ENCODE measurements at regions not wholly inside any gene's neighbourhood (a gene's known extent, or its start where the extent isn't known, plus 50 kb on each side); places are given as distances from the start of the nearest gene placed in this dataset.

DNA sequence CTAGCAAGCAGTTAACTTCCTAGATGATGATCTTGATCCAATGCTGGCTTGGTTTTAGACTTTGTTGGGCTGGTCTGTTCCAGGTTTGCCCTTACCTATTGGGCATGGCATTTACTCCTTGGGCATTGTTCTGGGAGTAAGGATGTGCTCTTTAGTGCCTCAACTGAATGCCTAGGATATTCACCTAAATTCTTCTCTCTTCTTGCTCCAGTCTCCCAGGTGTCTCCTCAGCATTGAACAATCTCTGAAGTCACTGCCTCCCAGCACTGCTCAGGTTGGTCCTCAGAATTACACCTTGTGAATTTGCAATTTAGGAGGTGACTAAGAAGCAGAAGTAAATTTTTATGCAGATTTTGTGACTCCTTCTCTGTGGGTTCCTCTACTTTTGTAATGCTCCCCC is 307.7 kb upstream of the COL3A1 start:
- Histone ChIP-seq H3K27me3 (replicated peaks in 2 of 5; ENCODE audit: control insufficient read depth in 4 of 5, insufficient read depth in 5 of 5, low read length in 4 of 5) (no peaks in the 10 kb centered on the region), H3K27ac (ENCODE audit: insufficient read depth in 1 of 2, low read depth in 1 of 2, low read length in 2 of 2, poor library complexity in 1 of 2, severe bottlenecking in 2 of 2) (no peak overlapping the region), H3K4me3 (ENCODE audit: control insufficient read depth in 1 of 7, extremely low read depth in 1 of 7, insufficient read depth in 4 of 7, low read depth in 2 of 7, low read length in 6 of 7) (no peak overlapping the region), H3K9me3 (ENCODE audit: control extremely low read depth in 1 of 5, control insufficient read depth in 4 of 5, insufficient read depth in 2 of 5, low read depth in 1 of 5, low read length in 4 of 5) (no peaks in the 10 kb centered on the region), H3K4me1 (ENCODE audit: control extremely low read depth in 1 of 4, control insufficient read depth in 4 of 4, insufficient read depth in 4 of 4, low read length in 3 of 4) (no peaks in the 10 kb centered on the region), H3K36me3 (ENCODE audit: control insufficient read depth in 4 of 4, insufficient read depth in 4 of 4, low read length in 3 of 4) (no peaks in the 10 kb centered on the region)
- DNase-seq = no peak
- ChIA-PET POLR2A (no interaction called here), CTCF (no interaction called here)

DNA sequence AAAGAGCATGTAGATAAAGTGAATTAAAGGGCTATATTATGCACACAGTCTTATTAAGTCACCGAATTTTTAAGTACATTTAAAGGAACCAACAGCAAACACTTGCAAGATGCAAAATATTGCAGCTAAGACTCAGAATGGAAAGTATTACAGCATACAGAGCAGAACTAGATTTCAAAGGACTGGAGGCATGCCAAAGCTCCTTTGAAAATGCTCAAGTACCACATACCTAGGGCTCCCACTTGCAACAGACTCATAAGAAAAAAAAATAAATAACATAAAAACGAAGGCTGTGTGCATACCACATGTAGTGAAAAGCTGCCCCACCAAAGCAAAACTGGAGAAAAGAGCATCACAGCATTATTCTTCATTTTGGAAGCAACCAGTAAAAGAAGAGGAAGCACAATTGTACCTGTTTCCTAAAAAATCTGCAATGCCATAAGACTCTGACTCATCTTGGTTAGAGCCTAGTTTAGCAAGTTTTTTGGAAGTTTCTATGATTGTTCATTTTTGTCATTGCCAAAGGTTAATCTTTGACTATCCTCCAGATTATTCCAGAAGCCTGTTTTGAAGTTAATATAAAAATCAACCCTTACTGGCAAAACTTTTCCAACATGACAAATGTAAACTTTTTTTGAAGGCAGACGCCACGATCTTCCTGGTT is 306.0 kb upstream of the COL3A1 start:
- CTCF ChIA-PET = no interaction called here
- Histone ChIP-seq H3K27ac (ENCODE audit: insufficient read depth in 1 of 2, low read depth in 1 of 2, low read length in 2 of 2, poor library complexity in 1 of 2, severe bottlenecking in 2 of 2) (no peak overlapping the region), H3K9me3 (ENCODE audit: control extremely low read depth in 1 of 5, control insufficient read depth in 4 of 5, insufficient read depth in 2 of 5, low read depth in 1 of 5, low read length in 4 of 5) (no peaks in the 10 kb centered on the region), H3K36me3 (ENCODE audit: control insufficient read depth in 4 of 4, insufficient read depth in 4 of 4, low read length in 3 of 4) (no peaks in the 10 kb centered on the region), H3K27me3 (replicated peaks in 2 of 5; ENCODE audit: control insufficient read depth in 4 of 5, insufficient read depth in 5 of 5, low read length in 4 of 5) (no peaks in the 10 kb centered on the region), H3K4me3 (ENCODE audit: control insufficient read depth in 1 of 7, extremely low read depth in 1 of 7, insufficient read depth in 4 of 7, low read depth in 2 of 7, low read length in 6 of 7) (no peak overlapping the region), H3K4me1 (ENCODE audit: control extremely low read depth in 1 of 4, control insufficient read depth in 4 of 4, insufficient read depth in 4 of 4, low read length in 3 of 4) (no peaks in the 10 kb centered on the region)
- 86% methylated on average over 1 of the region's 4 CpGs for WGBS (ENCODE audit: insufficient coverage)
- DNase-seq = no peak
- POLR2A ChIA-PET = no interaction called here

DNA sequence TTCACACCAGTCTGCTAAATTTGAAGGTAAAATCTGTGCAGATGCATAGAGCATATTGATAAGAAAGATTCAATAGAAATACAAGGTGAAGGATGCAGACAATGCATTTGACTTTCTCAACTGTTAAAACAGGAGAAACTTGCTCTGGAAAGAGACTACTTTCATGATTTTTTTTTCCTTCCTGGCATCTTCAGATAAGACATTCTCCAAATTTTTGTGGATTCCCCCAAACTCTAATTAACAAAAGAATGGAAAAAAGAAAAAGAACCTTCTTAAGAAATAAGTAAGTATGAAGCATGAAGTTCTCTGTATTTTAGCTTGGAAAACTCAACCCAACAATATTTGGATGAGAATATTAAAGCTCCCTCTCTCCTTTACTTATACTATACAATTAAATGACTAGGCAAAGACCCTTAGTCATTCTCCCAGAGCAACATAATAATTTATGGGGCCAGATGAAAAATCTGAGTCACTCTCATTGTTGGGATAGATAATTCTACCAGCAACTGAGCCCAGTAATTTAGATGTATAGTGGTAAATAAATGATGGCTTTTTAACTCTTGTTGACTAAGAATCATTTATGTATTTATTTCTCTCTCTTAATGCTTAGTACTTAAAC is 298.7 kb upstream of the COL3A1 start:
- no peaks in the 10 kb centered on the region for H3K36me3 ChIP-seq (ENCODE audit: control insufficient read depth in 4 of 4, insufficient read depth in 4 of 4, low read length in 3 of 4)
- no peak for DNase-seq
- no peak overlapping the region for H3K27ac ChIP-seq (ENCODE audit: insufficient read depth in 1 of 2, low read depth in 1 of 2, low read length in 2 of 2, poor library complexity in 1 of 2, severe bottlenecking in 2 of 2)
- POLR2A ChIA-PET = no interaction called here
- H3K4me3 ChIP-seq (ENCODE audit: control insufficient read depth in 1 of 7, extremely low read depth in 1 of 7, insufficient read depth in 4 of 7, low read depth in 2 of 7, low read length in 6 of 7) = no peak overlapping the region
- no peaks in the 10 kb centered on the region for H3K27me3 ChIP-seq (replicated peaks in 2 of 5; ENCODE audit: control insufficient read depth in 4 of 5, insufficient read depth in 5 of 5, low read length in 4 of 5)
- H3K4me1 ChIP-seq (ENCODE audit: control extremely low read depth in 1 of 4, control insufficient read depth in 4 of 4, insufficient read depth in 4 of 4, low read length in 3 of 4) = no peaks in the 10 kb centered on the region
- CTCF ChIA-PET = no interaction called here
- H3K9me3 ChIP-seq (ENCODE audit: control extremely low read depth in 1 of 5, control insufficient read depth in 4 of 5, insufficient read depth in 2 of 5, low read depth in 1 of 5, low read length in 4 of 5) = no peaks in the 10 kb centered on the region

DNA sequence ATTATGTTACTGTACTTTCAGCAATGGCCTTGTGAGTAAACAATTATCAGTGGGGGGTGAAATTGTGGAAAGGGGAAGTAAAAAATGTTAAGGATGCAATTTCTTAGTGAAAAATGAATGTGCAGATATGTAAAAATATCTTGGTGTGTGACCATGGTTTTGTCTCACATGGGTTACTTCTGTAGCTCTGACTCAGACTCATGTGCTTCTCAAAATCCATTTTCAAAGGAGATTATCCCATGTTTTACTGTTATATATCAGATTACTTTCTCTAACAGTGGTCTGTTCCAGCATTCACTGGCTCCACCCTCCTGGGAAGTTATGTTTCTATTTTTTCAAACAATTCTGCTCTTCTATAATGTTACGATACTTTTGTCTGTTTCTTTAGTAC is 298.2 kb upstream of the COL3A1 start:
- DNase-seq = no peak

DNA sequence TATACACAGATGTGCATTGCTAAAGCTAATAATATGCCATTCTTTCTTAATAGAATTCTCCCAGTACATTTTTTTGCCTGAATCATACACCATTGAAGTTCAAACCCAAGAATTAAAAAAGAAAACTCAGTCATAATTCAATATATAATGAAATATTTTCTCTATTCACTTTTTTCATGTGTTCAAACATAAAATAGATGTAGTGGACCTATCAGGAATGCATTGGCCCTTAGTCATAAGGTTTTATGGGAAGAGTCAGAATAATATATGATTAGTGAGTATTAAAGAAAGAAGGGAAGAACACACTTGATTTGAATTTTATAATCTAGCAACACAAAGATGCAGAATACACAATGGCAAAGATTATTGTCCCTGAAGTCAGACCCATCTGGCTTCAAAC is 297.0 kb upstream of the COL3A1 start:
- Histone ChIP-seq H3K36me3 (ENCODE audit: control insufficient read depth in 4 of 4, insufficient read depth in 4 of 4, low read length in 3 of 4) (no peaks in the 10 kb centered on the region), H3K27ac (ENCODE audit: insufficient read depth in 1 of 2, low read depth in 1 of 2, low read length in 2 of 2, poor library complexity in 1 of 2, severe bottlenecking in 2 of 2) (no peak overlapping the region), H3K9me3 (ENCODE audit: control extremely low read depth in 1 of 5, control insufficient read depth in 4 of 5, insufficient read depth in 2 of 5, low read depth in 1 of 5, low read length in 4 of 5) (no peaks in the 10 kb centered on the region), H3K4me1 (ENCODE audit: control extremely low read depth in 1 of 4, control insufficient read depth in 4 of 4, insufficient read depth in 4 of 4, low read length in 3 of 4) (no peaks in the 10 kb centered on the region), H3K4me3 (ENCODE audit: control insufficient read depth in 1 of 7, extremely low read depth in 1 of 7, insufficient read depth in 4 of 7, low read depth in 2 of 7, low read length in 6 of 7) (no peak overlapping the region), H3K27me3 (replicated peaks in 2 of 5; ENCODE audit: control insufficient read depth in 4 of 5, insufficient read depth in 5 of 5, low read length in 4 of 5) (no peaks in the 10 kb centered on the region)
- POLR2A ChIA-PET = no interaction called here
- CTCF ChIA-PET = no interaction called here
- no peak for DNase-seq

More for the DNA sequence above, 298.2 kb upstream of the COL3A1 start:
- POLR2A ChIA-PET = no interaction called here
- Histone ChIP-seq H3K27me3 (replicated peaks in 2 of 5; ENCODE audit: control insufficient read depth in 4 of 5, insufficient read depth in 5 of 5, low read length in 4 of 5) (no peaks in the 10 kb centered on the region), H3K4me3 (ENCODE audit: control insufficient read depth in 1 of 7, extremely low read depth in 1 of 7, insufficient read depth in 4 of 7, low read depth in 2 of 7, low read length in 6 of 7) (no peak overlapping the region), H3K9me3 (ENCODE audit: control extremely low read depth in 1 of 5, control insufficient read depth in 4 of 5, insufficient read depth in 2 of 5, low read depth in 1 of 5, low read length in 4 of 5) (no peaks in the 10 kb centered on the region), H3K4me1 (ENCODE audit: control extremely low read depth in 1 of 4, control insufficient read depth in 4 of 4, insufficient read depth in 4 of 4, low read length in 3 of 4) (no peaks in the 10 kb centered on the region), H3K36me3 (ENCODE audit: control insufficient read depth in 4 of 4, insufficient read depth in 4 of 4, low read length in 3 of 4) (no peaks in the 10 kb centered on the region), H3K27ac (ENCODE audit: insufficient read depth in 1 of 2, low read depth in 1 of 2, low read length in 2 of 2, poor library complexity in 1 of 2, severe bottlenecking in 2 of 2) (no peak overlapping the region)
- no CpG with 5 or more reads among the region's 1 CpG for WGBS (ENCODE audit: insufficient coverage)
- CTCF ChIA-PET = no interaction called here

GRCh38 chr2:188678882-188679281 is 295.3 kb upstream of the COL3A1 start:
- H3K9me3 ChIP-seq (ENCODE audit: control extremely low read depth in 1 of 5, control insufficient read depth in 4 of 5, insufficient read depth in 2 of 5, low read depth in 1 of 5, low read length in 4 of 5) = no peaks in the 10 kb centered on the region
- POLR2A ChIA-PET = no interaction called here
- H3K27ac ChIP-seq (ENCODE audit: insufficient read depth in 1 of 2, low read depth in 1 of 2, low read length in 2 of 2, poor library complexity in 1 of 2, severe bottlenecking in 2 of 2) = no peak overlapping the region
- CTCF ChIA-PET = no interaction called here
- 73% methylated on average over 1 of the region's 2 CpGs for WGBS (ENCODE audit: insufficient coverage)
- no peak for DNase-seq
- H3K27me3 ChIP-seq (replicated peaks in 2 of 5; ENCODE audit: control insufficient read depth in 4 of 5, insufficient read depth in 5 of 5, low read length in 4 of 5) = no peaks in the 10 kb centered on the region
- H3K4me1 ChIP-seq (ENCODE audit: control extremely low read depth in 1 of 4, control insufficient read depth in 4 of 4, insufficient read depth in 4 of 4, low read length in 3 of 4) = no peaks in the 10 kb centered on the region
- no peak overlapping the region for H3K4me3 ChIP-seq (ENCODE audit: control insufficient read depth in 1 of 7, extremely low read depth in 1 of 7, insufficient read depth in 4 of 7, low read depth in 2 of 7, low read length in 6 of 7)
- H3K36me3 ChIP-seq (ENCODE audit: control insufficient read depth in 4 of 4, insufficient read depth in 4 of 4, low read length in 3 of 4) = no peaks in the 10 kb centered on the region

GRCh38 chr2:188682838-188683237 is 291.3 kb upstream of the COL3A1 start:
- H3K27me3 ChIP-seq (replicated peaks in 2 of 5; ENCODE audit: control insufficient read depth in 4 of 5, insufficient read depth in 5 of 5, low read length in 4 of 5) = no peaks in the 10 kb centered on the region
- H3K4me3 ChIP-seq (ENCODE audit: control insufficient read depth in 1 of 7, extremely low read depth in 1 of 7, insufficient read depth in 4 of 7, low read depth in 2 of 7, low read length in 6 of 7) = no peak overlapping the region
- no peaks in the 10 kb centered on the region for H3K9me3 ChIP-seq (ENCODE audit: control extremely low read depth in 1 of 5, control insufficient read depth in 4 of 5, insufficient read depth in 2 of 5, low read depth in 1 of 5, low read length in 4 of 5)
- H3K27ac ChIP-seq (ENCODE audit: insufficient read depth in 1 of 2, low read depth in 1 of 2, low read length in 2 of 2, poor library complexity in 1 of 2, severe bottlenecking in 2 of 2) = no peak overlapping the region
- ChIA-PET POLR2A (no interaction called here), CTCF (no interaction called here)
- no peaks in the 10 kb centered on the region for H3K4me1 ChIP-seq (ENCODE audit: control extremely low read depth in 1 of 4, control insufficient read depth in 4 of 4, insufficient read depth in 4 of 4, low read length in 3 of 4)
- WGBS (ENCODE audit: insufficient coverage) = 80% methylated on average over 1 of the region's 1 CpG
- DNase-seq = no peak
- H3K36me3 ChIP-seq (ENCODE audit: control insufficient read depth in 4 of 4, insufficient read depth in 4 of 4, low read length in 3 of 4) = no peaks in the 10 kb centered on the region

Data from common myeloid progenitor, CD34-positive (primary cell).